Nephron (organoid): ENCODE measurements at regions not wholly inside any gene's neighbourhood (a gene's known extent, or its start where the extent isn't known, plus 50 kb on each side); places are given as distances from the start of the nearest gene placed in this dataset.
"Not testable (repeated sequence)": the region's sequence is repeated elsewhere in the genome, so short reads cannot be mapped to it uniquely, and the experiment has no call there.

Source experiments
- H3K27ac Mint-ChIP-seq, 3 experiments: 2 replicates each; pipeline ENCODE4 v1.8.0; 2020; ENCODE audit warnings: mixed read lengths in 3 of 3, mild to moderate bottlenecking in 2 of 3, moderate library complexity in 1 of 3
- H3K27me3 Mint-ChIP-seq: 2 replicates; pipeline ENCODE4 v1.8.0; 2021; ENCODE audit warnings: low read depth, mild to moderate bottlenecking, moderate library complexity, mixed read lengths
- H3K36me3 Mint-ChIP-seq: 2 replicates; pipeline ENCODE4 v1.8.0; 2020; ENCODE audit warnings: low read depth, mixed read lengths
- H3K4me1 Mint-ChIP-seq: 2 replicates; pipeline ENCODE4 v1.8.0; 2020; ENCODE audit warnings: mixed read lengths
- H3K4me3 Mint-ChIP-seq, 3 experiments: 2 replicates each; pipeline ENCODE4 v1.8.0; 2020; ENCODE audit warnings: mild to moderate bottlenecking in 3 of 3, mixed read lengths in 3 of 3, moderate library complexity in 2 of 3
- H3K9me3 Mint-ChIP-seq: 2 replicates; pipeline ENCODE4 v1.8.0; 2020; ENCODE audit warnings: mixed read lengths
- CTCF ChIP-seq, 3 experiments: fragments of 200-600 bp; sonication (generic); IDR thresholded peaks; one replicate each; pipeline ENCODE4 v1.5.0; 2021; ENCODE audit warnings: antibody characterized with exemption in 3 of 3; ENCODE audit not compliant: unreplicated experiment in 3 of 3

- Mint-ChIP-seq H3K27ac (no peak overlapping the region), H3K4me1 (no peaks in the 10 kb centered on the region), H3K9me3 (peaks cover 33% of the 10 kb centered on the region), H3K27me3 (no peaks in the 10 kb centered on the region), H3K36me3 (no peaks in the 10 kb centered on the region), H3K4me3 (no peak overlapping the region)
- TF ChIP-seq CTCF (IDR thresholded peaks at IDR 0.05; ENCODE audit: unreplicated experiment in 3 of 3) = no peak
Measured at GRCh38 chr4:161291222-161291621, 872.6 kb downstream of the FSTL5 start.

GRCh38 chr4:161287678-161288352 lies 876.0 kb downstream of the FSTL5 start:
- Mint-ChIP-seq H3K4me3 (no peak overlapping the region), H3K36me3 (no peaks in the 10 kb centered on the region), H3K27ac (no peak overlapping the region), H3K27me3 (no peaks in the 10 kb centered on the region), H3K4me1 (no peaks in the 10 kb centered on the region), H3K9me3 (peaks cover 26% of the 10 kb centered on the region)
- no peak for TF ChIP-seq CTCF (IDR thresholded peaks at IDR 0.05; ENCODE audit: unreplicated experiment in 3 of 3)

GRCh38 chr4:161285461-161285860 lies 878.3 kb downstream of the FSTL5 start:
- no peak overlapping the region for H3K27ac Mint-ChIP-seq
- peaks cover 16% of the 10 kb centered on the region for H3K9me3 Mint-ChIP-seq
- H3K4me3 Mint-ChIP-seq = no peak overlapping the region
- no peaks in the 10 kb centered on the region for H3K4me1 Mint-ChIP-seq
- no peak for TF ChIP-seq CTCF (IDR thresholded peaks at IDR 0.05; ENCODE audit: unreplicated experiment in 3 of 3)
- H3K36me3 Mint-ChIP-seq = no peaks in the 10 kb centered on the region
- no peaks in the 10 kb centered on the region for H3K27me3 Mint-ChIP-seq

GRCh38 chr4:161280929-161281328 lies 882.9 kb downstream of the FSTL5 start:
- TF ChIP-seq CTCF (IDR thresholded peaks at IDR 0.05; ENCODE audit: unreplicated experiment in 3 of 3) = no peak
- Mint-ChIP-seq H3K27ac (no peak overlapping the region), H3K36me3 (no peaks in the 10 kb centered on the region), H3K4me1 (no peaks in the 10 kb centered on the region), H3K4me3 (no peak overlapping the region), H3K27me3 (peaks cover 5% of the 10 kb centered on the region), H3K9me3 (peaks cover 9% of the 10 kb centered on the region)

- no peaks in the 10 kb centered on the region for H3K36me3 Mint-ChIP-seq
- TF ChIP-seq CTCF (IDR thresholded peaks at IDR 0.05; ENCODE audit: unreplicated experiment in 3 of 3) = no peak
- H3K27me3 Mint-ChIP-seq = peaks cover 5% of the 10 kb centered on the region
- H3K4me1 Mint-ChIP-seq = no peaks in the 10 kb centered on the region
- peaks cover 9% of the 10 kb centered on the region for H3K9me3 Mint-ChIP-seq
- H3K4me3 Mint-ChIP-seq = no peak overlapping the region
- H3K27ac Mint-ChIP-seq = no peak overlapping the region
Measured at GRCh38 chr4:161279095-161279494, 884.7 kb downstream of the FSTL5 start.

- H3K27me3 Mint-ChIP-seq, H3K9me3 Mint-ChIP-seq, H3K4me3 Mint-ChIP-seq, H3K27ac Mint-ChIP-seq, H3K36me3 Mint-ChIP-seq, H3K4me1 Mint-ChIP-seq: not testable (repeated sequence)
Measured at GRCh38 chr4:161277150-161277787, 886.5 kb downstream of the FSTL5 start.
